Upper lobe of left lung (tissue), 6 donors: ENCODE measurements at regions not wholly inside any gene's neighbourhood (a gene's known extent, or its start where the extent isn't known, plus 50 kb on each side); places are given as distances from the start of the nearest gene placed in this dataset.

ENCODE experiments used
- ATAC-seq, 2 donors: fragments of 200-7000 bp; cut with Tn5 transposase; one replicate each; pipeline ENCODE4 v1.9.1; 2022; ENCODE audit warnings: mild to moderate bottlenecking in 2 of 2, moderate library complexity in 2 of 2; ENCODE audit not compliant: low FRiP score in 2 of 2
- DNase-seq, 2 donors: peaks; one replicate each; pipeline ENCODE4 v3.0.0-alpha.2; 2019 to 2020
- H3K27ac ChIP-seq, 4 donors: fragments of 200-600 bp; sonication (generic); one replicate each; pipeline ENCODE4 v1.5.1; 2016 to 2019
- H3K27me3 ChIP-seq, 4 donors: fragments of 200-600 bp; sonication (generic); one replicate each; pipeline ENCODE4 v1.5.1; 2017 to 2019
- H3K36me3 ChIP-seq, 4 donors: fragments of 200-600 bp; sonication (generic); one replicate each; pipeline ENCODE4 v1.5.1; 2016 to 2019
- H3K4me1 ChIP-seq, 4 donors: fragments of 200-600 bp; sonication (generic); one replicate each; pipeline ENCODE4 v1.5.1; 2018 to 2019
- H3K4me3 ChIP-seq, 4 donors: fragments of 200-600 bp; sonication (generic); one replicate each; pipeline ENCODE4 v1.5.1; 2017 to 2019; ENCODE audit warnings: mild to moderate bottlenecking in 2 of 4, moderate library complexity in 1 of 4
- H3K9me3 ChIP-seq, 4 donors: fragments of 200-600 bp; sonication (generic); one replicate each; pipeline ENCODE4 v1.5.1; 2018 to 2019
- CTCF ChIP-seq, 6 experiments: fragments of 450-650 bp in 4 of 6; fragments of 200-600 bp in 2 of 6; sonication (generic) in 2 of 6; IDR thresholded peaks; one replicate each; pipeline ENCODE4 v1.5.1; 2016 to 2019; ENCODE audit warnings: antibody characterized with exemption in 6 of 6
- EP300 ChIP-seq, 4 donors: sonication (generic); formaldehyde crosslinking; IDR thresholded peaks; one replicate each; pipeline ENCODE4 v1.5.1; 2017; ENCODE audit warnings: antibody characterized with exemption in 4 of 4, control low read depth in 2 of 4
- POLR2A ChIP-seq, 4 donors: fragments of 450-650 bp; IDR thresholded peaks; one replicate each; pipeline ENCODE4 v1.5.1; 2016 to 2017; ENCODE audit warnings: antibody characterized with exemption in 4 of 4, mild to moderate bottlenecking in 2 of 4
- POLR2AphosphoS5 ChIP-seq, 2 donors: sonication (generic); formaldehyde crosslinking; IDR thresholded peaks; one replicate each; pipeline ENCODE4 v1.5.1; 2017; ENCODE audit warnings: antibody characterized with exemption in 2 of 2
- WGBS, 2 donors: methylation state at CpG; one replicate each; pipeline ENCODE4 v1.1.5; 2017 to 2018; 5-methylcytosine and 5-hydroxymethylcytosine counted together
- donor health status: DM: no; HTN: no; CAD: no; lungs with moderate emphysema.
- donor health status: DM: no; HTN: yes; CAD: no; lungs with severe emphysema.

- TF ChIP-seq CTCF (IDR thresholded peaks at IDR 0.05) (no peak), POLR2AphosphoS5 (IDR thresholded peaks at IDR 0.05) (no peak), POLR2A (IDR thresholded peaks at IDR 0.05) (no peak), EP300 (IDR thresholded peaks at IDR 0.05) (no peak)
- 82 to 83% methylated on average over 3 of the region's 3 CpGs for WGBS, 2 donors
- Histone ChIP-seq H3K27ac (no peak overlapping the region), H3K9me3 (no peaks in the 10 kb centered on the region), H3K27me3 (no peaks in the 10 kb centered on the region), H3K4me1 (no peaks in the 10 kb centered on the region), H3K36me3 (no peaks in the 10 kb centered on the region), H3K4me3 (no peak overlapping the region)
- ATAC-seq = no peak
- no peak for DNase-seq
These were observed 953.9 kb upstream of the PCDH10 start for GRCh38 chr4:132195176-132195575.

GRCh38 chr4:132203618-132204017, 945.5 kb upstream of the PCDH10 start:
- TF ChIP-seq POLR2AphosphoS5 (IDR thresholded peaks at IDR 0.05) = no peak
- no peak for TF ChIP-seq EP300 (IDR thresholded peaks at IDR 0.05)
- no peak for TF ChIP-seq CTCF (IDR thresholded peaks at IDR 0.05)
- no peak for TF ChIP-seq POLR2A (IDR thresholded peaks at IDR 0.05)
- no peak for ATAC-seq
- no peak overlapping the region for H3K4me3 ChIP-seq

GRCh38 chr4:132214519-132214918, 934.6 kb upstream of the PCDH10 start:
- no peaks in the 10 kb centered on the region for H3K36me3 ChIP-seq
- ATAC-seq (no peak), DNase-seq (no peak)
- no peaks in the 10 kb centered on the region for H3K27me3 ChIP-seq
- no peaks in the 10 kb centered on the region for H3K9me3 ChIP-seq
- no peaks in the 10 kb centered on the region for H3K4me1 ChIP-seq
- WGBS, 2 donors = 84 to 95% methylated on average over 2 of the region's 2 CpGs
- no peak overlapping the region for H3K4me3 ChIP-seq
- no peak for TF ChIP-seq POLR2A (IDR thresholded peaks at IDR 0.05)
- no peak for TF ChIP-seq CTCF (IDR thresholded peaks at IDR 0.05)
- TF ChIP-seq POLR2AphosphoS5 (IDR thresholded peaks at IDR 0.05) = no peak
- no peak for TF ChIP-seq EP300 (IDR thresholded peaks at IDR 0.05)
- no peak overlapping the region for H3K27ac ChIP-seq

More at GRCh38 chr4:132203618-132204017, 945.5 kb upstream of the PCDH10 start:
- no peak for DNase-seq
- Histone ChIP-seq H3K27ac (no peak overlapping the region), H3K4me1 (no peaks in the 10 kb centered on the region), H3K36me3 (no peaks in the 10 kb centered on the region), H3K27me3 (no peaks in the 10 kb centered on the region), H3K9me3 (no peaks in the 10 kb centered on the region)
- 74 to 81% methylated on average over 2 of the region's 2 CpGs for WGBS, 2 donors

GRCh38 chr4:132218406-132218805, 930.7 kb upstream of the PCDH10 start:
- TF ChIP-seq EP300 (IDR thresholded peaks at IDR 0.05) = no peak
- no peak for TF ChIP-seq POLR2AphosphoS5 (IDR thresholded peaks at IDR 0.05)
- TF ChIP-seq POLR2A (IDR thresholded peaks at IDR 0.05) = no peak
- no peak for TF ChIP-seq CTCF (IDR thresholded peaks at IDR 0.05)
- no peak for ATAC-seq
- Histone ChIP-seq H3K27ac (no peak overlapping the region), H3K4me1 (no peaks in the 10 kb centered on the region), H3K36me3 (no peaks in the 10 kb centered on the region), H3K27me3 (no peaks in the 10 kb centered on the region), H3K9me3 (peaks cover 0 to 4% (median 0%) of the 10 kb centered on the region in 4 donors), H3K4me3 (no peak overlapping the region)
- DNase-seq = no peak
- 69 to 96% methylated on average over 1 of the region's 1 CpG for WGBS, 2 donors

- no peak for TF ChIP-seq CTCF (IDR thresholded peaks at IDR 0.05)
- TF ChIP-seq POLR2A (IDR thresholded peaks at IDR 0.05) = no peak
- TF ChIP-seq EP300 (IDR thresholded peaks at IDR 0.05) = no peak
- TF ChIP-seq POLR2AphosphoS5 (IDR thresholded peaks at IDR 0.05) = no peak
- Histone ChIP-seq H3K9me3 (peaks cover 0 to 4% (median 0%) of the 10 kb centered on the region in 4 donors), H3K27ac (no peak overlapping the region), H3K4me3 (no peak overlapping the region), H3K36me3 (no peaks in the 10 kb centered on the region), H3K27me3 (no peaks in the 10 kb centered on the region), H3K4me1 (no peaks in the 10 kb centered on the region)
- DNase-seq (no peak), ATAC-seq (no peak)
- WGBS, 2 donors = 85 to 93% methylated on average over 9 of the region's 9 CpGs
These were observed 921.8 kb upstream of the PCDH10 start for GRCh38 chr4:132227151-132227856.
